CD14-positive monocyte (primary cell): ENCODE measurements at regions not wholly inside any gene's neighbourhood (a gene's known extent, or its start where the extent isn't known, plus 50 kb on each side); places are given as distances from the start of the nearest gene placed in this dataset.

Experiments used
- DNase-seq, 3 donors: peaks; one replicate each; pipeline ENCODE4 v3.0.0-alpha.2; 2011 to 2022
- H2AFZ ChIP-seq: 2 replicates; pipeline ENCODE4 v1.6.0; 2012; ENCODE audit warnings: mild to moderate bottlenecking, low read depth, low read length, inconsistent platforms; ENCODE audit not compliant: insufficient read depth, poor library complexity, severe bottlenecking
- H3K27ac ChIP-seq, 2 donors: 1 replicate in 1 of 2; 2 replicates in 1 of 2; pipeline ENCODE4 v1.5.1; 2012 to 2013; ENCODE audit warnings: low read length in 2 of 2, control low read depth in 1 of 2, inconsistent platforms in 1 of 2, low read depth in 1 of 2, mild to moderate bottlenecking in 1 of 2
- H3K27me3 ChIP-seq, 2 donors: one replicate each; pipeline versions ENCODE4 v1.6.0 to v1.6.1; 2011 to 2013; ENCODE audit warnings: low read length in 2 of 2; ENCODE audit not compliant: control insufficient read depth in 2 of 2, insufficient read depth in 2 of 2
- H3K36me3 ChIP-seq, 2 donors: replicated peaks in 1 of 2; 1 replicate in 1 of 2; 2 replicates in 1 of 2; pipeline versions ENCODE4 v1.5.1 to v1.6.1; 2012 to 2013; ENCODE audit warnings: low read length in 2 of 2, control low read depth in 1 of 2, inconsistent platforms in 1 of 2, mild to moderate bottlenecking in 1 of 2; ENCODE audit not compliant: insufficient read depth in 2 of 2, control insufficient read depth in 1 of 2
- H3K4me1 ChIP-seq, 2 donors: 1 replicate in 1 of 2; 2 replicates in 1 of 2; pipeline versions ENCODE4 v1.5.1 to v1.6.1; 2012 to 2013; ENCODE audit warnings: low read length in 2 of 2, control low read depth in 1 of 2, inconsistent platforms in 1 of 2, mild to moderate bottlenecking in 1 of 2, moderate library complexity in 1 of 2; ENCODE audit not compliant: insufficient read depth in 2 of 2, control insufficient read depth in 1 of 2
- H3K4me2 ChIP-seq: replicated peaks from 2 replicates; pipeline ENCODE3; 2012; ENCODE audit warnings: low read length, moderate library complexity, mild to moderate bottlenecking; ENCODE audit not compliant: poor library complexity, severe bottlenecking; ENCODE audit errors: extremely low read depth
- H3K4me3 ChIP-seq, 3 experiments: fragments of 200-600 bp in 1 of 3; sonication (generic) in 1 of 3; replicated peaks in 1 of 3; 1 replicate in 2 of 3; 2 replicates in 1 of 3; pipeline ENCODE4 v1.5.1; 2011 to 2013; ENCODE audit warnings: low read length in 3 of 3, mild to moderate bottlenecking in 3 of 3, control low read depth in 2 of 3, low read depth in 2 of 3, inconsistent platforms in 1 of 3, moderate library complexity in 1 of 3
- H3K79me2 ChIP-seq: 2 replicates; pipeline ENCODE4 v1.6.0; 2012; ENCODE audit warnings: mild to moderate bottlenecking, control low read depth, inconsistent platforms, low read length, moderate library complexity; ENCODE audit not compliant: insufficient read depth
- H3K9ac ChIP-seq: 2 replicates; pipeline ENCODE4 v1.6.0; 2017; ENCODE audit warnings: low read length, mild to moderate bottlenecking; ENCODE audit not compliant: insufficient read depth, poor library complexity, severe bottlenecking
- H3K9me3 ChIP-seq, 2 donors: replicated peaks in 1 of 2; 1 replicate in 1 of 2; 2 replicates in 1 of 2; pipeline versions ENCODE4 v1.5.1 to v1.6.1; 2012 to 2013; ENCODE audit warnings: low read length in 2 of 2, control low read depth in 1 of 2; ENCODE audit not compliant: control insufficient read depth in 1 of 2, insufficient read depth in 1 of 2
- H4K20me1 ChIP-seq: 2 replicates; pipeline ENCODE4 v1.6.0; 2012; ENCODE audit warnings: mild to moderate bottlenecking, low read length, control low read depth, moderate library complexity; ENCODE audit not compliant: insufficient read depth
- H3K27ac Mint-ChIP-seq, 7 donors: one replicate each; pipeline ENCODE4 v1.8.0; 2020; ENCODE audit warnings: mild to moderate bottlenecking in 7 of 7, mixed read lengths in 7 of 7, moderate library complexity in 6 of 7, inconsistent platforms in 2 of 7
- H3K27me3 Mint-ChIP-seq, 3 donors: one replicate each; pipeline ENCODE4 v1.8.0; 2021 to 2022; ENCODE audit warnings: low read depth in 3 of 3, mild to moderate bottlenecking in 3 of 3, mixed read lengths in 3 of 3, moderate library complexity in 3 of 3, inconsistent platforms in 1 of 3
- H3K36me3 Mint-ChIP-seq, 2 donors: one replicate each; pipeline ENCODE4 v1.8.0; 2020; ENCODE audit warnings: mixed read lengths in 2 of 2, inconsistent platforms in 1 of 2, mild to moderate bottlenecking in 1 of 2
- H3K4me1 Mint-ChIP-seq: one replicate; pipeline ENCODE4 v1.8.0; 2020; ENCODE audit warnings: mild to moderate bottlenecking, mixed read lengths
- H3K4me3 Mint-ChIP-seq, 2 donors: one replicate each; pipeline ENCODE4 v1.8.0; 2020; ENCODE audit warnings: mild to moderate bottlenecking in 2 of 2, mixed read lengths in 2 of 2, moderate library complexity in 1 of 2
- H3K9me3 Mint-ChIP-seq, 7 donors: one replicate each; pipeline ENCODE4 v1.8.0; 2020 to 2022; ENCODE audit warnings: mixed read lengths in 7 of 7, mild to moderate bottlenecking in 6 of 7, moderate library complexity in 6 of 7, inconsistent platforms in 2 of 7
- WGBS: methylation state at CpG from one replicate; pipeline ENCODE4 v1.1.5; 2013; ENCODE audit warnings: missing lambda C conversion rate; ENCODE audit not compliant: insufficient coverage; 5-methylcytosine and 5-hydroxymethylcytosine counted together
- intact Hi-C, 2 donors: fragments of 100-400 bp; cut with micrococcal nuclease; formaldehyde crosslinking; loops; one replicate each; pipeline versions ENCODE4 v1.15.0 to v1.15.1; 2023
- TF ChIP-seq, protein P1 (sequence below): fragments of 200-600 bp; IDR thresholded peaks from one replicate; pipeline ENCODE4 v1.8.0; 2022; ENCODE audit warnings: antibody characterized with exemption, mild to moderate bottlenecking

DNA sequence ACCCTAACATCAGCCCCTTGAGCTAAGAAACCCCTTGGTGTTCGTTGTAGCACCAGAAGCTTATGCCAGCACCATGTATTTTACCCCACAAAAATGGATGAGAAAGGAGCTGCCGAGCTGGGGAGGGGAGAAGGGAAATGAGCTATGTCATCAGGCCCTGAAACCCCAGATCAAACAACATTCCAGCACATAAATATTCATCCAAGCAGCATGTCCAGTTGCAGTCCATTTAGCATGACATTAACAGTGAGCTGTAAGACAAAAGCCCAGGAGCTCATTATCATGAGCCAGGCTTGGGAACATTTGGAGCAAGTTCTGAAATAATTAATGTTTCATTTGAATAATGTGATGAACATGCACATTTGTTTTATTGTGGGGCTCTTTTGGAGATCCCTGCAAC lies 630.1 kb upstream of the TMEM132C start:
- no peaks in the 10 kb centered on the region for H4K20me1 ChIP-seq
- H3K4me3 Mint-ChIP-seq, result no peak overlapping the region
- H3K79me2 ChIP-seq, result no peaks in the 10 kb centered on the region
- H3K36me3 ChIP-seq, result no peaks in the 10 kb centered on the region
- H2AFZ ChIP-seq, result no peak overlapping the region
- intact Hi-C loops, result no loop called here
- no peak overlapping the region for H3K27ac Mint-ChIP-seq
- H3K36me3 Mint-ChIP-seq, result no peaks in the 10 kb centered on the region
- H3K4me1 ChIP-seq, result no peaks in the 10 kb centered on the region
- TF ChIP-seq, protein P1, sequence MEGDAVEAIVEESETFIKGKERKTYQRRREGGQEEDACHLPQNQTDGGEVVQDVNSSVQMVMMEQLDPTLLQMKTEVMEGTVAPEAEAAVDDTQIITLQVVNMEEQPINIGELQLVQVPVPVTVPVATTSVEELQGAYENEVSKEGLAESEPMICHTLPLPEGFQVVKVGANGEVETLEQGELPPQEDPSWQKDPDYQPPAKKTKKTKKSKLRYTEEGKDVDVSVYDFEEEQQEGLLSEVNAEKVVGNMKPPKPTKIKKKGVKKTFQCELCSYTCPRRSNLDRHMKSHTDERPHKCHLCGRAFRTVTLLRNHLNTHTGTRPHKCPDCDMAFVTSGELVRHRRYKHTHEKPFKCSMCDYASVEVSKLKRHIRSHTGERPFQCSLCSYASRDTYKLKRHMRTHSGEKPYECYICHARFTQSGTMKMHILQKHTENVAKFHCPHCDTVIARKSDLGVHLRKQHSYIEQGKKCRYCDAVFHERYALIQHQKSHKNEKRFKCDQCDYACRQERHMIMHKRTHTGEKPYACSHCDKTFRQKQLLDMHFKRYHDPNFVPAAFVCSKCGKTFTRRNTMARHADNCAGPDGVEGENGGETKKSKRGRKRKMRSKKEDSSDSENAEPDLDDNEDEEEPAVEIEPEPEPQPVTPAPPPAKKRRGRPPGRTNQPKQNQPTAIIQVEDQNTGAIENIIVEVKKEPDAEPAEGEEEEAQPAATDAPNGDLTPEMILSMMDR, result no peak
- no peaks in the 10 kb centered on the region for H3K27me3 ChIP-seq
- no peak overlapping the region for H3K4me3 ChIP-seq
- no CpG with 5 or more reads among the region's 2 CpGs for WGBS
- H3K9ac ChIP-seq, result no peak overlapping the region
- peaks cover 0 to 14% (median 4%) of the 10 kb centered on the region in 7 donors for H3K9me3 Mint-ChIP-seq
- H3K9me3 ChIP-seq, result peaks cover 0 to 3% of the 10 kb centered on the region in 2 donors
- H3K27me3 Mint-ChIP-seq, result peaks cover 0 to 2% (median 0%) of the 10 kb centered on the region in 3 donors
- no peak overlapping the region for H3K4me2 ChIP-seq
- no peak for DNase-seq
- H3K4me1 Mint-ChIP-seq, result no peaks in the 10 kb centered on the region
- H3K27ac ChIP-seq, result no peak overlapping the region

DNA sequence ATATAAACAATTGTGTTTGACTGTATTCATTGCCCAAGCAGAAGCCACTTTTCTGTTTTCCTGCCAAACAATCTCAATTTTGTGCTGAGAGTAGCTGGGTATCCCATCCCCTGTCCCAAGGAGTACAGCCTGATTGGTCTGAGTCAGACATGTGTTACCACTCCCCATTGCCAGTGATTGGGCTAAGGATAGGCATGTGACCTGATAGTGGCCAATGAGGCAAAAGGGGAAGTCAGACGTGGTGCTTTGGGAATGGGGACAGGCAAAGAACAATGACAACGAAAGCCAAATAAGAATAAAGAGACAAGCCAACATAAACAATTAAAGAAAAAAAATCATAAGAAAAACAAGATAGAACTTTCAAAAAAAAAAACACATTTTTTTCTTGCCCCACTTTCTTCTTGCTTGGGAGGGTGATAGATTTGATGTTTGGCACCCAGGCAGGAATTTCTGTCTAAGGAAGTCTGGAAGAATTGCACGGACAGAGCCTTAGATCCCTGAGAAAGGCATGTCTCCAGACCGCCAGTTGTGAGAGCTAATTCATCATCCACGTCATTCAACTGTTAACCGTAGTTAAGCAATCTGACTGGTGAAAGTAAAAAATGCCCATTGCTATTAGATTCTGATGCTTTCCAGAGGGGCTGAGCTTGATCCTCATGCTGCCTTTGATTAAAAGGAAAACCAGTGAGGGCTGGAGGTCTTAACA lies 626.6 kb upstream of the TMEM132C start:
- no peaks in the 10 kb centered on the region for H3K27me3 ChIP-seq
- H3K4me1 Mint-ChIP-seq, result no peaks in the 10 kb centered on the region
- intact Hi-C loops, result no loop called here
- no peaks in the 10 kb centered on the region for H3K4me1 ChIP-seq
- H3K9me3 ChIP-seq, result peaks cover 0 to 17% of the 10 kb centered on the region in 2 donors
- peaks cover 0 to 12% (median 8%) of the 10 kb centered on the region in 7 donors for H3K9me3 Mint-ChIP-seq
- 88% methylated on average over 4 of the region's 6 CpGs for WGBS
- H3K27me3 Mint-ChIP-seq, result peaks cover 0 to 2% (median 0%) of the 10 kb centered on the region in 3 donors
- no peaks in the 10 kb centered on the region for H3K79me2 ChIP-seq
- no peak overlapping the region for H3K27ac Mint-ChIP-seq
- H2AFZ ChIP-seq, result no peak overlapping the region
- no peak overlapping the region for H3K4me3 Mint-ChIP-seq
- H3K4me3 ChIP-seq, result no peak overlapping the region
- no peaks in the 10 kb centered on the region for H4K20me1 ChIP-seq
- H3K4me2 ChIP-seq, result no peak overlapping the region
- no peaks in the 10 kb centered on the region for H3K36me3 Mint-ChIP-seq
- no peak overlapping the region for H3K27ac ChIP-seq
- no peak overlapping the region for H3K9ac ChIP-seq
- TF ChIP-seq, protein P1, result no peak
- no peak for DNase-seq
- no peaks in the 10 kb centered on the region for H3K36me3 ChIP-seq
